HEK293T (cell line): ENCODE measurements at regions not wholly inside any gene's neighbourhood (a gene's known extent, or its start where the extent isn't known, plus 50 kb on each side); places are given as distances from the start of the nearest gene placed in this dataset.

Experiments used
- ARNT ChIP-seq: fragments of 450-650 bp; IDR thresholded peaks from 2 replicates; pipeline ENCODE4 v1.6.1; 2017; ENCODE audit warnings: mild to moderate bottlenecking
- BHLHE40 ChIP-seq: fragments of 450-650 bp; IDR thresholded peaks from 2 replicates; pipeline ENCODE4 v1.6.1; 2016; ENCODE audit warnings: mild to moderate bottlenecking, moderate library complexity, borderline replicate concordance
- FOXM1 ChIP-seq: fragments of 450-650 bp; IDR thresholded peaks from 2 replicates; pipeline ENCODE4 v1.6.1; 2017; ENCODE audit warnings: mild to moderate bottlenecking, borderline replicate concordance
- HDGF ChIP-seq: fragments of 450-650 bp; IDR thresholded peaks from 2 replicates; pipeline ENCODE4 v1.6.1; 2017; ENCODE audit warnings: antibody characterized with exemption, borderline replicate concordance
- L3MBTL2 ChIP-seq: fragments of 450-650 bp; conservative IDR thresholded peaks from 2 replicates; pipeline ENCODE4 v1.6.1; 2016; ENCODE audit warnings: mild to moderate bottlenecking
- PKNOX1 ChIP-seq: fragments of 450-650 bp; IDR thresholded peaks from 2 replicates; pipeline ENCODE4 v1.6.1; 2016
- SP1 ChIP-seq: fragments of 450-650 bp; IDR thresholded peaks from 2 replicates; pipeline ENCODE4 v1.6.1; 2017

GRCh38 chr20:52806918-52807317 is 165.2 kb upstream of the TSHZ2 start:
- TF ChIP-seq BHLHE40 = no peak
- TF ChIP-seq HDGF = no peak
- TF ChIP-seq FOXM1 = no peak
- TF ChIP-seq PKNOX1 = no peak
- no peak for TF ChIP-seq ARNT
- TF ChIP-seq SP1 = no peak
- no peak for TF ChIP-seq L3MBTL2
